ENCODE measurements at regions not wholly inside any gene's neighbourhood (a gene's known extent, or its start where the extent isn't known, plus 50 kb on each side); places are given as distances from the start of the nearest gene placed in this dataset.
"Not testable (repeated sequence)": the region's sequence is repeated elsewhere in the genome, so short reads cannot be mapped to it uniquely, and the experiment has no call there.

- DNase-seq (ENCODE audit: low read depth in 2 of 2) = no peak
Measured at GRCh38 chr12:68422956-68423574, 90.9 kb upstream of the MDM1 start.

GRCh38 chr12:68425998-68426397 lies 93.8 kb upstream of the MDM1 start:
- no peak for DNase-seq (ENCODE audit: low read depth in 2 of 2)

GRCh38 chr12:68428211-68428610 lies 96.0 kb upstream of the MDM1 start:
- DNase-seq (ENCODE audit: low read depth in 2 of 2) = no peak

- DNase-seq (ENCODE audit: low read depth in 2 of 2) = no peak
Measured at GRCh38 chr12:68428724-68429501, 96.8 kb upstream of the MDM1 start.

GRCh38 chr12:68429696-68430095 lies 97.5 kb upstream of the MDM1 start:
- no peak for DNase-seq (ENCODE audit: low read depth in 2 of 2)

GRCh38 chr12:68431786-68432185 lies 99.6 kb upstream of the MDM1 start:
- no peak for DNase-seq (ENCODE audit: low read depth in 2 of 2)

GRCh38 chr12:68432622-68433021 lies 100.5 kb upstream of the MDM1 start:
- DNase-seq (ENCODE audit: low read depth in 2 of 2) = no peak

- no peak for DNase-seq (ENCODE audit: low read depth in 2 of 2)
Measured at GRCh38 chr12:68434391-68435298, 102.5 kb upstream of the MDM1 start.

- DNase-seq (ENCODE audit: low read depth in 2 of 2) = no peak
Measured at GRCh38 chr12:68435299-68435637, 103.1 kb upstream of the MDM1 start.

- DNase-seq (ENCODE audit: low read depth in 2 of 2) = no peak
Measured at GRCh38 chr12:68435816-68436215, 103.7 kb upstream of the MDM1 start.

- DNase-seq (ENCODE audit: low read depth in 2 of 2) = no peak
Measured at GRCh38 chr12:68438601-68439000, 106.4 kb upstream of the MDM1 start.

- no peak for DNase-seq (ENCODE audit: low read depth in 2 of 2)
Measured at GRCh38 chr12:68439368-68440045, 107.3 kb upstream of the MDM1 start.

- DNase-seq (ENCODE audit: low read depth in 2 of 2) = no peak
Measured at GRCh38 chr12:68440068-68440581, 108.0 kb upstream of the MDM1 start.

GRCh38 chr12:68441167-68441566 lies 109.0 kb upstream of the MDM1 start:
- DNase-seq (ENCODE audit: low read depth in 2 of 2) = no peak

GRCh38 chr12:68442353-68442972 lies 110.3 kb upstream of the MDM1 start:
- DNase-seq (ENCODE audit: low read depth in 2 of 2) = not testable (repeated sequence)

- DNase-seq (ENCODE audit: low read depth in 2 of 2) = not testable (repeated sequence)
Measured at GRCh38 chr12:68443695-68444094, 111.5 kb upstream of the MDM1 start.

GRCh38 chr12:68445824-68446223 lies 113.7 kb upstream of the MDM1 start:
- DNase-seq (ENCODE audit: low read depth in 2 of 2) = no peak

GRCh38 chr12:68446384-68446783 lies 114.2 kb upstream of the MDM1 start:
- DNase-seq (ENCODE audit: low read depth in 2 of 2) = no peak

- DNase-seq (ENCODE audit: low read depth in 2 of 2) = no peak
Measured at GRCh38 chr12:68446901-68447796, 115.0 kb upstream of the MDM1 start.

GRCh38 chr12:68447797-68448260 lies 115.7 kb upstream of the MDM1 start:
- no peak for DNase-seq (ENCODE audit: low read depth in 2 of 2)
